DMS 273 treated with DMSO at 0.1 percent for 48 hours (cell line): ENCODE measurements at regions not wholly inside any gene's neighbourhood (a gene's known extent, or its start where the extent isn't known, plus 50 kb on each side); places are given as distances from the start of the nearest gene placed in this dataset.
"Not testable (repeated sequence)": the region's sequence is repeated elsewhere in the genome, so short reads cannot be mapped to it uniquely, and the experiment has no call there.

Experiments used
- DNase-seq: peaks from one replicate; lab custom pipeline; 2025; lab: John Stamatoyannopoulos, UW

DNA sequence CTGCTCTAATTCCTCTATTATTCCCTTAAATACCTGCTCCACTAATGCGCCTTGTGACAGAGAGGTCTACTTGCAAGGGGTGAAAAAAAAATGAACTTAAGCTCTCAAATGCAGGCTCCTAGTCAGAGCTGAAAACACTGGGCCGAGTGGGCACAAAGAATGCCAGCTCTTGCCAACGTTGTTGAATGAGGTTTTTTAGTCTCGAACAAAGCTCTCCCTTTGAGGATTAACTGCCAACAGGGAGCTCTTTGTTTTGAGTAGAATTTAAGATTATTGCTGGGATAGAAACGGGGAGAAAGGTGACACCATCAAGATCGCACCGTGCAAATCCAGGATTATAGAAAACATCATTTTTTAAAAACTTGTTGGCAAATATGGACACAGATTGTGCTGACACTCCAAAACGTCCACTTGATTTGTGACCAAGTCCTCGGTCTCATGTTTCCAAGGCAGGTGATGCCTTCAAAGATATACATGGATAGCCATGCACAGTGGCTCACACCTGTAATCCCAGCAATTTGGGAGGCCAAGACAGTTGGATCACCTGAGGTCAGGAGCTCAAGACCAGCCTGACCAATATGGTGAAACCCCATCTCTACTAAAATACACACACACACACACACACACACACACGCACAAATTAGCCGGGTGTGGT is 163.2 kb downstream of the BMP7 start:
- no peak for DNase-seq

- DNase-seq: no peak
Measured at GRCh38 chr20:57104113-57104512, 162.3 kb downstream of the BMP7 start.

GRCh38 chr20:57104651-57105204 is 161.7 kb downstream of the BMP7 start:
- DNase-seq: no peak

GRCh38 chr20:57106030-57106682 is 160.3 kb downstream of the BMP7 start:
- no peak for DNase-seq

DNA sequence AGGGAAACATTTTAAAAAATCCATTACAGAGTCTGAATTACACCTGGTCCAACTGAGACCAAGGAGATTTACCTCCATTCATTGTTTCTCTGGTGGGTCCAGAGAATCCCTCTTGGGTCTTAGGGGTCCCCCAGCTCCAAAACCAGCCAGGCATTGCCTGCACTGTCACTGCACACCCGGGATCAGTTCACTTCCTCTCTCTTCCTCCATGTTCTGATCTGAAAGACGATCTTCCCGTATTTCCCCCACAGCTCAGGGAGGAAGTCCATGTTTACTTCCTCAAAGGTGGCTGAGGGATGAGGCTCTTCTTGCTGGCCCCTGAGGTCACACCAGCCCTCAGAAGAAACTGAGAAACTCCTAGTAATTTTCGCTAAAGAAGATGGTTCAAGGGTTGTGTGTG is 159.7 kb downstream of the BMP7 start:
- DNase-seq: no peak

DNA sequence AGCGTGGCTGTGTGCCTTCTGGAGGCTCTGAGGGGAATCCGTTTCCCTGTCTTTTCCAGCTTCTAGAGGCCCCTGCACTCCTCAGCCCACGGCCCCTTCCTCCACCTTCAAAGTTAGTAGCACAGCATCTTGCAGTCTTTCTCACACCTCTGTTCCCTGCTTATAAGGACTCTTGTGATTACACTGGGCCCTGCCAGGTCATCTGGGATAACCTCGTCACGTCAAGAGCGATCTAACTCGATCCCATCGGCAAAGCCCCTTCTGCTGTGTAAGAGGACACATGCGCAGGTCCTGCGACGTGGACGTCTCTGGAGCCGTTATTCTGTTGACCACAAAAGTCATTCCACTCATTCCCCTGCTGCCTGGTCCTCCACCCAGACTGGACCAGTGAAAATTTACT is 159.2 kb downstream of the BMP7 start:
- DNase-seq: no peak

- no peak for DNase-seq
Measured at GRCh38 chr20:57108218-57108617, 158.2 kb downstream of the BMP7 start.

- no peak for DNase-seq
Measured at GRCh38 chr20:57108742-57109570, 157.5 kb downstream of the BMP7 start.

DNA sequence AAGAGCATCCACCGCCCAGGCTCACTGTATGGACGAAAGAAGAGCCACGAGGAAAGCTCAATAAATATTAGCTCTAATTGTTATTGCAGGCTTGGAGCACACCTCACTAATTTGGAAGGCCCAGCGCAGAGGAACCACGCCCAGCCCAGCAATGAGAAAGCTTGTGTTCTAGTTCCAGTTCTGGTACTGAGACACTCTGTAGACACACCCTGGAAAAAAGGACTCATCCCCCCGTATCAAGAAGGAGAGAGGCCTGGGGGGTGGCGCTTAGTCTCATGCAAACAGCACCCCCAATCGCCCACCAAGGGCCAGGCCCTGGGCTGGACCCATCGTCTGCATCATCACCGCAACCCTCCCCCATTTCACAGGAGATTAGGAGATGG is 156.9 kb downstream of the BMP7 start:
- DNase-seq: no peak

DNA sequence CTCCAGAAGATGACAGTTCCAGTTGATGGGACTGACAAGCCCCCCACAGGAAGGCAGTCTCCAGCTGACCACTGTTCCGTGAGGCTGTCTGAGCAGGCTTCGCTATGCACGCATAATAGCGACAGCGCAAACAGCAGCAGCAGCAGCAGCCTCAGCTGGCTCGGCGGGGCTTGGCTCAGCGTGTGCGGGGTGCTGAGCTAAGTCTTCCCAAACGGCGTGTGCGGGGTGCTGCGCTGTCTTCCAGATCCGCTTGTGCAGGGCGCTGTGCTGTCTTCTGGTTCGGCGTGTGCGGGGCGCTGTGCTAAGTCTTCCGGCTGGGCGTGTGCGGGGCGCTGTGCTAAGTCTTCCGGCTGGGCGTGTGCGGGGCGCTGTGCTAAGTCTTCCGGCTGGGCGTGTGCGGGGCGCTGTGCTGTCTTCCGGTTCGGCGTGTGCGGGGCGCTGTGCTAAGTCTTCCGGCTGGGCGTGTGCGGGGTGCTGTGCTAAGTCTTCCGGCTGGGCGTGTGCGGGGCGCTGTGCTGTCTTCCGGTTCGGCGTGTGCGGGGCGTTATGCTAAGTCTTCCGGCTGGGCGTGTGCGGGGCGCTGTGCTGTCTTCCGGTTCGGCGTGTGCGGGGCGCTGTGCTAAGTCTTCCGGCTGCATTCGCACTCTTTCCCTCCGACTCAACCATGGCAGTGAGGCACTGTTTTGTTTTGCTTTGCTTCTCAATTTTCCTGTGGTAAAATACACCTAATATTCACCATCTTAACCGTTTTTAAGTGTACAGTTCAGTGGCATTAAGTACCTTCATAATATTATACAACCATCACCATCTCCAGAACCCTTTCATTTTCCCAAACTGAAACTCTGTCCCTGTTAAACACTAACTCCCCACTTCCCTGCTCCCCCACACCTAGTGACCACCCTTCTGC is 156.1 kb downstream of the BMP7 start:
- not testable (repeated sequence) for DNase-seq

DNA sequence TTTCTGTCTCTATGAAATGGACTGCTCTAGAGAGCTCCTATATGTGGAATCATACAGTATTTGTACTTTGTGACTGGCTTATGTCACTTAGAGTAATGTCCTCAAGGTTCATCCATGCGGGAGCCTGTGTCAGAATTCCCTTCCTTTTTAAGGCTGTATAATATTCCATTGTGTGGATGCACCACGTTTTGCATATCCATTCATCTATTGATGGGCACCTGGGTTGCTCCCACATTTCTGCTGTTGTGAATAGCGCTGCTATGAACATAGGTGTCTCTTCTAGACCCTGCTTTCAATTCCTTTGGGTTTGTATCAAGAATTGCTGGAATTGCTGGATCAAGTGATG is 155.4 kb downstream of the BMP7 start:
- DNase-seq: no peak

DNA sequence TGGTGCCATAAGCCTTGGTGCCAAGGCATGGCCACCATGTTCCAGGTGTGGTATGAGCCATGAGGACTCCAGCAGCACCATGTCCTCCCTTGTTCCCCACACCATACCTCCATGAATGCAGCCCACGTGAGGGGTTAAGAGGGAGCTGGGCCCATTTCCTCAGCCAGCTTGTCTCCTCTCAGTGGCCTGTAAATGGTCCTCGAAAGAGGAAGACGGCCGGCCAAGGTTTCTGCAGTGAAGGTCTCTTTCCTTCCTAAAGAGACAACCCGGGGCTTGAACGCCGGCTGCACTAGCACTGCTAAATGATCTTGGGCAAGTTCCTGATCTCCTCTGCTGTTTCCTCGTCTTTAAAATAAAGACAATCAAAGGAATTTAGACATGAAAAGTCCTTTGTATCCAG is 154.0 kb downstream of the BMP7 start:
- DNase-seq: no peak

DNA sequence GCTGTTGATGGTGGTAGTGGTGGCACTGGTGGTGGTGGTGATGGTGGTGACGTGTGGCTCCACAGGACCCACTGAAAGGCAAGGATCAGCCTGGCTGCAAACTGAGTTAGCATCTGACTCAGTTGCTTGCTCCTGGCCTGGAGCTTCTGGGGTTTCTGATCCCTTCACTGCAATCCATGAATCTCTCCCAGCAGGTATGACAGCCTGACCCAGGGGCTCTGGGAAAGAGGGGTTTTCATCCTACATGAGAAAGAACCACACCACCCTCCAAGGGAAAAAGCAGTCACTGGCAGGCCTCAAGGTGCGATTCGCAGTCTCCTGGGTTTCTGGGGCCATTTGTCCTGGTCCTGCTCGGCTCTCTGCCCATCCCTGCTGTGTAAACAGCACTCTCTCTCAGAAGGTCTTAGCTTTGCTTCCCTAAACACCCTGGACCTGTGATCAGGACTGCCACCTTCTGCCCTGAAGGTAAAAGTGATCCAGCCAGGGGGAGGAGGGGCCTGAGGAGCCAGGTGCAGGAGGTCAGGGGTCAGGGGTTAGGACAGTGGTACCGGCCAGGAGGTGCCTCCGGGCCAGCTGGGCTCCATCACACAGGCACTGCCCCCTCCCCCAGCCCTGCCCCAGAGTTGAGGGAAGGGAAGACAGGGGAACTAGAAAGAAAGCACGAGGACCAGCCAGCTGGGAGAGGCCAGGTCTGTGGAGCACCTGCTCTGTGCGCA is 152.0 kb downstream of the BMP7 start:
- DNase-seq: no peak

DNA sequence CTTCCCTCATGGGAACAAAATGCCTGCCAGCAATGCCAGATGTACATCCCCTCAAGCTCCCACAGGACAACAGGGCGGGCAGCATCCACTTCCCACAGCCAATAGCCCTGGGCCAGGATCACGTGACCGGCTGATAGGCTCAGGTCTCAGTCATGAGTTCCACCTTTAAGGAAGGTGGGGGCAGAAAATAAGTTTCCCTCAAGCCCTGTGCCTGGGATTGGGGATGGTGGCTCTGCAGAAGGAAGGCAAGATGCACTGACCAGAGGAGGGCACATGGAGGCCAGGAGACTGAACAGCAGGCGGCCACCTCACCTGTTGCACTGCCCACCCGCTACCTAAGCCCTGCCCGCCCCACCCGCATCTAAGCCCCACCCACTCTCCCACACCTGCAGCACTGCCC is 149.1 kb downstream of the BMP7 start:
- no peak for DNase-seq

DNA sequence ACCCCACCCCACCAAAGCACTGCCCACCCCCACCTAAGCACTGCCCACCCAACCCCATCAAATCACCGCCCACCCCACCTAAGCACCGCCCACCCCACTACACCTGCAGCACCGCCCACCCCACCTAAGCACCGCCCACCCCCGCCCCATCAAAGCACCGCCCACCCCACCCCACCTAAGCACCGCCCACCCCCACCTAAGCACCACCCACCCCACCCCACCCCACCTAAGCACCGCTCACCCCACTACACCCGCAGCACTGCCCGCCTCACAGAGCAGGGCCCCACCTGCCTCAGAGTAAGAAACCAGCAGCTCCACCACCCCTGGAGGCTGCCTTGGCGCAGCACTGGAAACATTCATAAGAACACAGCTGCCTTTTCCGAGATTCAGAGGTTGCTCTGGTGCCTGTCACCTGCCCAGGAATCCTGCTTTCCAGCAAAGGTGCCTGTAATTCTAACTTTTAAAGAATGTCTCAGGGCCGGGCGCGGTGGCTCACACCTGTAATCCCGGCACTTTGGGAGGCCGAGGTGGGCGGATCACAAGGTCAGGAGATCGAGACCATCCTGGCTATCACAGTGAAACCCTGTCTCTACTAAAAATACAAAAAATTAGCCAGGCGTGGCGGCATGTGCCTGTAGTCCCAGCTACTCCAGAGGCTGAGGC is 148.2 kb downstream of the BMP7 start:
- no peak for DNase-seq
